ENCODE measurements at regions not wholly inside any gene's neighbourhood (a gene's known extent, or its start where the extent isn't known, plus 50 kb on each side); places are given as distances from the start of the nearest gene placed in this dataset.

GRCh38 chr17:72342627-72343527, 222.1 kb downstream of the SOX9 start:
- DNase-seq (ENCODE audit: low read depth in 2 of 2), result no peak

GRCh38 chr17:72343911-72344310, 223.1 kb downstream of the SOX9 start:
- DNase-seq (ENCODE audit: low read depth in 2 of 2), result no peak

- DNase-seq (ENCODE audit: low read depth in 2 of 2), result no peak
Measured at GRCh38 chr17:72344613-72345012, 223.8 kb downstream of the SOX9 start.

- no peak for DNase-seq (ENCODE audit: low read depth in 2 of 2)
Measured at GRCh38 chr17:72345088-72345487, 224.3 kb downstream of the SOX9 start.

- no peak for DNase-seq (ENCODE audit: low read depth in 2 of 2)
Measured at GRCh38 chr17:72345536-72345935, 224.7 kb downstream of the SOX9 start.

GRCh38 chr17:72346306-72346705, 225.5 kb downstream of the SOX9 start:
- DNase-seq (ENCODE audit: low read depth in 2 of 2), result no peak

GRCh38 chr17:72349011-72349410, 228.2 kb downstream of the SOX9 start:
- DNase-seq (ENCODE audit: low read depth in 2 of 2), result no peak

GRCh38 chr17:72349491-72349995, 228.7 kb downstream of the SOX9 start:
- no peak for DNase-seq (ENCODE audit: low read depth in 2 of 2)

GRCh38 chr17:72350073-72350472, 229.3 kb downstream of the SOX9 start:
- no peak for DNase-seq (ENCODE audit: low read depth in 2 of 2)

- no peak for DNase-seq (ENCODE audit: low read depth in 2 of 2)
Measured at GRCh38 chr17:72351365-72351764, 230.5 kb downstream of the SOX9 start.

- no peak for DNase-seq (ENCODE audit: low read depth in 2 of 2)
Measured at GRCh38 chr17:72351884-72352346, 231.1 kb downstream of the SOX9 start.

- no peak for DNase-seq (ENCODE audit: low read depth in 2 of 2)
Measured at GRCh38 chr17:72353502-72353901, 232.7 kb downstream of the SOX9 start.

- no peak for DNase-seq (ENCODE audit: low read depth in 2 of 2)
Measured at GRCh38 chr17:72354071-72354470, 233.3 kb downstream of the SOX9 start.

GRCh38 chr17:72357764-72358365, 237.0 kb downstream of the SOX9 start:
- no peak for DNase-seq (ENCODE audit: low read depth in 2 of 2)

GRCh38 chr17:72358465-72358864, 237.6 kb downstream of the SOX9 start:
- DNase-seq (ENCODE audit: low read depth in 2 of 2), result no peak

- DNase-seq (ENCODE audit: low read depth in 2 of 2), result no peak
Measured at GRCh38 chr17:72359274-72359673, 238.5 kb downstream of the SOX9 start.

- DNase-seq (ENCODE audit: low read depth in 2 of 2), result no peak
Measured at GRCh38 chr17:72359811-72360210, 239.0 kb downstream of the SOX9 start.

GRCh38 chr17:72360386-72360940, 239.6 kb downstream of the SOX9 start:
- no peak for DNase-seq (ENCODE audit: low read depth in 2 of 2)

- DNase-seq (ENCODE audit: low read depth in 2 of 2), result no peak
Measured at GRCh38 chr17:72361892-72362291, 241.1 kb downstream of the SOX9 start.

GRCh38 chr17:72362376-72363088, 241.7 kb downstream of the SOX9 start:
- no peak for DNase-seq (ENCODE audit: low read depth in 2 of 2)

GRCh38 chr17:72363089-72363610, 242.3 kb downstream of the SOX9 start:
- no peak for DNase-seq (ENCODE audit: low read depth in 2 of 2)

All from stimulated activated CD8-positive, alpha-beta memory T cell treated with anti-CD3 and anti-CD28 coated beads, Interleukin-15, amount 100 ng/mL, for 4 hours (primary cell).